Rectal smooth muscle tissue (tissue), 1 donor: ENCODE measurements at regions not wholly inside any gene's neighbourhood (a gene's known extent, or its start where the extent isn't known, plus 50 kb on each side); places are given as distances from the start of the nearest gene placed in this dataset.

Source experiments
- H3K27ac ChIP-seq: one replicate; pipeline ENCODE4 v1.7.0; 2013; ENCODE audit warnings: low read depth, low read length, inconsistent platforms
- H3K27me3 ChIP-seq: one replicate; pipeline ENCODE4 v1.7.0; 2013; ENCODE audit warnings: low read length; ENCODE audit not compliant: control insufficient read depth, insufficient read depth
- H3K36me3 ChIP-seq: one replicate; pipeline ENCODE4 v1.7.0; 2013; ENCODE audit warnings: low read length; ENCODE audit not compliant: control insufficient read depth, insufficient read depth
- H3K4me1 ChIP-seq: one replicate; pipeline ENCODE4 v1.7.0; 2013; ENCODE audit warnings: low read length; ENCODE audit not compliant: control insufficient read depth, insufficient read depth
- H3K4me3 ChIP-seq: one replicate; pipeline ENCODE4 v1.7.0; 2013; ENCODE audit warnings: low read length
- H3K9ac ChIP-seq: one replicate; pipeline ENCODE4 v1.7.0; 2013; ENCODE audit warnings: low read length

- H3K9ac ChIP-seq: no peak overlapping the region
- no peaks in the 10 kb centered on the region for H3K4me1 ChIP-seq
- H3K27me3 ChIP-seq: no peaks in the 10 kb centered on the region
- no peak overlapping the region for H3K4me3 ChIP-seq
- no peaks in the 10 kb centered on the region for H3K36me3 ChIP-seq
- no peak overlapping the region for H3K27ac ChIP-seq
Measured at GRCh38 chr6:40973304-40973703, 65.7 kb downstream of the UNC5CL start.

- Histone ChIP-seq H3K27ac (no peak overlapping the region), H3K27me3 (no peaks in the 10 kb centered on the region), H3K9ac (no peak overlapping the region), H3K4me3 (no peak overlapping the region), H3K36me3 (no peaks in the 10 kb centered on the region), H3K4me1 (no peaks in the 10 kb centered on the region)
Measured at GRCh38 chr6:40972814-40973213, 66.2 kb downstream of the UNC5CL start.

DNA sequence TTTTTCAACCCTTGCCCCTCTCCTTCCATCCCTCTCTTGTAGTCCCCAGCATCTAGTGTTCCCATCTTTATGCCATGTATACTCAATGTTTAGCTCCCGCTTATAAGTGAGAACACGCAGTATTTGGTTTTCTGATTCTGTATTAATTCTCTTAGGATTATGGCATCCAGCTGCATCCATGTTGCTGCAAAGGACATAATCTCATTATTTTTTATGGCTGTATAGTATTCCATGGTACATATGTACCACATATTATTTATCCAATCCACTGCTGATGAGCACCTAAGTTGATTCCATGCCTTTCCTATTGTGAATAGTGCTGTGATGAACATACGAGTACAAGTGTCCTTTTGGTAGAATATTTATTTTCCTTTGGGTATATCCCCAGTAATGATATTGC, 66.8 kb downstream of the UNC5CL start:
- H3K4me3 ChIP-seq: no peak overlapping the region
- H3K4me1 ChIP-seq: no peaks in the 10 kb centered on the region
- H3K27ac ChIP-seq: no peak overlapping the region
- no peaks in the 10 kb centered on the region for H3K27me3 ChIP-seq
- H3K9ac ChIP-seq: no peak overlapping the region
- H3K36me3 ChIP-seq: no peaks in the 10 kb centered on the region

GRCh38 chr6:40968620-40969164, 70.3 kb downstream of the UNC5CL start:
- no peaks in the 10 kb centered on the region for H3K4me1 ChIP-seq
- no peak overlapping the region for H3K27ac ChIP-seq
- H3K9ac ChIP-seq: no peak overlapping the region
- H3K27me3 ChIP-seq: no peaks in the 10 kb centered on the region
- no peaks in the 10 kb centered on the region for H3K36me3 ChIP-seq
- H3K4me3 ChIP-seq: no peak overlapping the region

DNA sequence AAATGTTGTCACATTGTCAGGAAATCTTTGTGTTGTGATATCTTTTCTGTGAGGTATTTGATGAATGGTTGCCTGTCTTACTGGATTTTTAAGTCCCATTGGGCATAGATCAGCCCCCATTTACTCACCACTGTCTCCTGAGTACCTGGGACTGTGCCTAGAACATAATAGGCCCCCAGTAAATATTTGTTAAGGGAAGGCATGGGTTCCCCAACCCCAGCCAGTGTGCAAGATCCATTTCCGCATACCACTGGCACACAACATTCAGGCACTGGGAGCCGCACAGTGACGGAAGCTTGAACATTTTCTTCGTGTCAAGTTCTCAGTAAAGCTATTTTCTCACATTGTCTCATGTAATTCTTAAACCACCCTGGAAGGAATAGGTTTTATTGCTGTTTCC, 72.2 kb downstream of the UNC5CL start:
- H3K9ac ChIP-seq: no peak overlapping the region
- no peak overlapping the region for H3K27ac ChIP-seq
- no peaks in the 10 kb centered on the region for H3K27me3 ChIP-seq
- no peak overlapping the region for H3K4me3 ChIP-seq
- H3K4me1 ChIP-seq: no peaks in the 10 kb centered on the region
- H3K36me3 ChIP-seq: no peaks in the 10 kb centered on the region

- Histone ChIP-seq H3K9ac (no peak overlapping the region), H3K27ac (no peak overlapping the region), H3K4me1 (no peaks in the 10 kb centered on the region), H3K36me3 (no peaks in the 10 kb centered on the region), H3K27me3 (no peaks in the 10 kb centered on the region), H3K4me3 (no peak overlapping the region)
Measured at GRCh38 chr6:40965046-40965445, 74.0 kb downstream of the UNC5CL start.

GRCh38 chr6:40963019-40963418, 76.0 kb downstream of the UNC5CL start:
- H3K4me3 ChIP-seq: no peak overlapping the region
- H3K4me1 ChIP-seq: peaks cover 3% of the 10 kb centered on the region
- no peak overlapping the region for H3K9ac ChIP-seq
- H3K27ac ChIP-seq: no peak overlapping the region
- no peaks in the 10 kb centered on the region for H3K27me3 ChIP-seq
- H3K36me3 ChIP-seq: no peaks in the 10 kb centered on the region

- H3K4me1 ChIP-seq: peaks cover 3% of the 10 kb centered on the region
- no peaks in the 10 kb centered on the region for H3K36me3 ChIP-seq
- no peak overlapping the region for H3K27ac ChIP-seq
- H3K9ac ChIP-seq: no peak overlapping the region
- no peak overlapping the region for H3K4me3 ChIP-seq
- H3K27me3 ChIP-seq: no peaks in the 10 kb centered on the region
Measured at GRCh38 chr6:40962241-40962640, 76.8 kb downstream of the UNC5CL start.

DNA sequence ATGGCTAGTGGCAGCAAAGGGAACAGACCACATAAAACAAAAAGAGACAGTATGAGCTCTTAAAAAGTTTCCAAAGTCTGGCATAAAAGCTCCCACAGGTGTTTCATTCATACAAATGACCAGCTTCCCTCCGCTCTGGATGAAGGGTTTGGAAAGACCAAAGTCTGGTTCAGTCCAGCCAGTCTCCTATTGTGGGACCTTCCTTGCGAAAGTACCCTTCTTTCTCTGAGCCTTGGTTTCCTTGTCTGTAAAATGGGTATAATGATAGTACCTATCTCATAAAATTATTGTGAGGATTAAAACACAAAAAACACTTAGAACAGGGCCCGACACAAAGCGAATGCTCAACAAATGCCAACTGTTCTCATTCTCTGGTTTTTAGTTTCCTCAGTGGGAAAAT, 77.2 kb downstream of the UNC5CL start:
- Histone ChIP-seq H3K27me3 (no peaks in the 10 kb centered on the region), H3K27ac (no peak overlapping the region), H3K4me3 (no peak overlapping the region), H3K9ac (no peak overlapping the region), H3K4me1 (peaks cover 3% of the 10 kb centered on the region), H3K36me3 (no peaks in the 10 kb centered on the region)

GRCh38 chr6:40960742-40961430, 78.1 kb downstream of the UNC5CL start:
- Histone ChIP-seq H3K4me3 (no peak overlapping the region), H3K27me3 (no peaks in the 10 kb centered on the region), H3K4me1 (peaks cover 3% of the 10 kb centered on the region), H3K27ac (no peak overlapping the region), H3K9ac (no peak overlapping the region), H3K36me3 (no peaks in the 10 kb centered on the region)

DNA sequence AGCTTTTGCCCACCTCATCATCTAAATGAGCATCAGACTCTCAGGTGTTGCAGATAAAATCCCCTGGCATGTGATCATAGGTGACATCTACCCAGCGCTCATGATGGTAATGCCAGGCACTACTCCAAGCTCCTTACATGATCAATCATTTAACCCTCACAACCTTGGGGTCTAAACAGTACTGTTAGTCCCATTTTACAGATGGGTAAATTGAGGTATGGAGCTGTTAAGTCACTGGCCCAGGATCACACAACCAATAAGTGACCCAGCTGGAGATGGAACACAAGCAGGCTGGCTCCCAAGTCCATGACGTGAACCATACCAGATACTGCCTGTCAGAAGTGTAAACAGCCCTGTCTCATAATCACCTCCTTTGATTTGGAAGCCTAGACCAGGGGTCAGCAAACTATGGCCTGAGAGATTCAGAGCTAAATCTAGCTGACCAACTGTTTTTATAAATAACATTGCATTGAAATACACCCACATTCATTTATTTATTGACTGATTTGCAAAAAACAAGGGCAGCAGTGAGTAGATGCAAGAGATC, 79.2 kb downstream of the UNC5CL start:
- no peak overlapping the region for H3K9ac ChIP-seq
- no peaks in the 10 kb centered on the region for H3K36me3 ChIP-seq
- H3K4me3 ChIP-seq: no peak overlapping the region
- H3K27me3 ChIP-seq: no peaks in the 10 kb centered on the region
- H3K4me1 ChIP-seq: peaks cover 3% of the 10 kb centered on the region
- H3K27ac ChIP-seq: no peak overlapping the region

DNA sequence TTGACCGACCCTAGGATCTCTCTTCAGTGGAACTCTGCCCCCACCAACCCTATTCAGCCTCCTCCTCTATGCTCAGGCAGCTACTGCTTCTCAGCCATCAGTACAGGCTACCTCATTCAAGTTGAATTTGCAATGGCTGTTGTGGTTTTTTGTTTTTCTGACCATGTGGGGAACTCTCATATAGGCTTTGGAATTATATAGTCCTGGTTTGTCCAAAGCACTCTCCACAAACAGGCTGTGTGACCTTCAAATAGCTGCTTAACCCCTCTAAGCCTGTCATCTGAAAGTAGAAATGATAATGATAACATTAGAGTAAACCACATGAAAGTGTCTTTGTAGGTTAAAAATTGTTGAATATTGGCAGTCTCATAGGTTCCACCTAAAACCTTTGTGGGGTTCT, 80.3 kb downstream of the UNC5CL start:
- Histone ChIP-seq H3K27me3 (no peaks in the 10 kb centered on the region), H3K36me3 (no peaks in the 10 kb centered on the region), H3K4me3 (no peak overlapping the region), H3K27ac (no peak overlapping the region), H3K4me1 (peaks cover 3% of the 10 kb centered on the region), H3K9ac (no peak overlapping the region)
